Skeletal muscle tissue (tissue), 3 donors: ENCODE measurements at regions not wholly inside any gene's neighbourhood (a gene's known extent, or its start where the extent isn't known, plus 50 kb on each side); places are given as distances from the start of the nearest gene placed in this dataset.
"Not testable (repeated sequence)": the region's sequence is repeated elsewhere in the genome, so short reads cannot be mapped to it uniquely, and the experiment has no call there.

Source experiments
- H3K27ac ChIP-seq: one replicate; pipeline ENCODE4 v1.7.0; 2013; ENCODE audit warnings: mild to moderate bottlenecking, low read depth, low read length, inconsistent platforms
- H3K27me3 ChIP-seq, 3 donors: one replicate each; pipeline ENCODE4 v1.7.0; 2013; ENCODE audit warnings: low read length in 3 of 3; ENCODE audit not compliant: control insufficient read depth in 3 of 3, insufficient read depth in 3 of 3
- H3K36me3 ChIP-seq, 3 donors: one replicate each; pipeline ENCODE4 v1.7.0; 2013; ENCODE audit warnings: low read length in 3 of 3; ENCODE audit not compliant: control insufficient read depth in 3 of 3, insufficient read depth in 3 of 3
- H3K4me1 ChIP-seq, 3 donors: one replicate each; pipeline ENCODE4 v1.7.0; 2013; ENCODE audit warnings: low read length in 3 of 3, mild to moderate bottlenecking in 3 of 3; ENCODE audit not compliant: control insufficient read depth in 3 of 3, insufficient read depth in 3 of 3
- H3K4me3 ChIP-seq, 3 donors: one replicate each; pipeline ENCODE4 v1.7.0; 2013; ENCODE audit warnings: low read length in 3 of 3
- H3K9ac ChIP-seq, 3 donors: one replicate each; pipeline ENCODE4 v1.7.0; 2013; ENCODE audit warnings: low read length in 3 of 3, mild to moderate bottlenecking in 3 of 3, moderate library complexity in 2 of 3, low read depth in 1 of 3
- H3K9me3 ChIP-seq, 3 donors: one replicate each; pipeline ENCODE4 v1.7.0; 2013; ENCODE audit warnings: low read length in 3 of 3; ENCODE audit not compliant: control insufficient read depth in 3 of 3
- donor health status: Osteomylitis.

- Histone ChIP-seq H3K4me1 (no peaks in the 10 kb centered on the region), H3K9ac (no peak overlapping the region)
Measured at GRCh38 chrX:6962006-6962355, 185.5 kb upstream of the STS start.

GRCh38 chrX:6961286-6962005, 186.1 kb upstream of the STS start:
- no peaks in the 10 kb centered on the region for H3K27me3 ChIP-seq
- no peaks in the 10 kb centered on the region for H3K9me3 ChIP-seq
- H3K9ac ChIP-seq: no peak overlapping the region
- no peaks in the 10 kb centered on the region for H3K4me1 ChIP-seq
- no peak overlapping the region for H3K27ac ChIP-seq
- H3K4me3 ChIP-seq: no peak overlapping the region
- H3K36me3 ChIP-seq: no peaks in the 10 kb centered on the region

More at GRCh38 chrX:6962006-6962355, 185.5 kb upstream of the STS start:
- Histone ChIP-seq H3K27me3 (no peaks in the 10 kb centered on the region), H3K4me3 (no peak overlapping the region), H3K9me3 (no peaks in the 10 kb centered on the region), H3K36me3 (no peaks in the 10 kb centered on the region), H3K27ac (no peak overlapping the region)

- no peak overlapping the region for H3K9ac ChIP-seq
- H3K9me3 ChIP-seq: no peaks in the 10 kb centered on the region
- no peak overlapping the region for H3K27ac ChIP-seq
- no peaks in the 10 kb centered on the region for H3K27me3 ChIP-seq
- H3K36me3 ChIP-seq: no peaks in the 10 kb centered on the region
- H3K4me3 ChIP-seq: no peak overlapping the region
- H3K4me1 ChIP-seq: no peaks in the 10 kb centered on the region
Measured at GRCh38 chrX:6959006-6959405, 188.5 kb upstream of the STS start.

GRCh38 chrX:6954836-6955235, 192.7 kb upstream of the STS start:
- Histone ChIP-seq H3K36me3 (no peaks in the 10 kb centered on the region), H3K27ac (no peak overlapping the region)

GRCh38 chrX:6946168-6946567, 201.3 kb upstream of the STS start:
- Histone ChIP-seq H3K9me3 (no peaks in the 10 kb centered on the region), H3K36me3 (no peaks in the 10 kb centered on the region), H3K9ac (no peak overlapping the region), H3K4me1 (no peaks in the 10 kb centered on the region), H3K4me3 (no peak overlapping the region), H3K27me3 (no peaks in the 10 kb centered on the region), H3K27ac (no peak overlapping the region)

More at GRCh38 chrX:6954836-6955235, 192.7 kb upstream of the STS start:
- Histone ChIP-seq H3K27me3 (no peaks in the 10 kb centered on the region), H3K4me1 (no peaks in the 10 kb centered on the region), H3K9me3 (peaks cover 0 to 2% (median 0%) of the 10 kb centered on the region in 3 donors), H3K4me3 (no peak overlapping the region), H3K9ac (no peak overlapping the region)

GRCh38 chrX:6941041-6941440, 206.5 kb upstream of the STS start:
- Histone ChIP-seq H3K27ac (no peak overlapping the region), H3K9me3 (no peaks in the 10 kb centered on the region), H3K36me3 (no peaks in the 10 kb centered on the region)

GRCh38 chrX:6932942-6933341, 214.6 kb upstream of the STS start:
- H3K36me3 ChIP-seq, H3K9me3 ChIP-seq, H3K4me1 ChIP-seq, H3K27ac ChIP-seq, H3K4me3 ChIP-seq, H3K27me3 ChIP-seq, H3K9ac ChIP-seq: not testable (repeated sequence)

More at GRCh38 chrX:6941041-6941440, 206.5 kb upstream of the STS start:
- no peaks in the 10 kb centered on the region for H3K27me3 ChIP-seq
- H3K9ac ChIP-seq: no peak overlapping the region
- H3K4me3 ChIP-seq: no peak overlapping the region
- no peaks in the 10 kb centered on the region for H3K4me1 ChIP-seq

- Histone ChIP-seq H3K27me3 (no peaks in the 10 kb centered on the region), H3K9ac (no peak overlapping the region), H3K9me3 (no peaks in the 10 kb centered on the region), H3K4me3 (no peak overlapping the region), H3K4me1 (no peaks in the 10 kb centered on the region), H3K27ac (no peak overlapping the region), H3K36me3 (no peaks in the 10 kb centered on the region)
Measured at GRCh38 chrX:6930307-6930849, 217.1 kb upstream of the STS start.

GRCh38 chrX:6924443-6925077, 223.0 kb upstream of the STS start:
- no peaks in the 10 kb centered on the region for H3K36me3 ChIP-seq
- H3K27ac ChIP-seq: no peak overlapping the region
- H3K27me3 ChIP-seq: no peaks in the 10 kb centered on the region
- no peak overlapping the region for H3K4me3 ChIP-seq
- H3K9me3 ChIP-seq: no peaks in the 10 kb centered on the region
- H3K9ac ChIP-seq: no peak overlapping the region
- H3K4me1 ChIP-seq: no peaks in the 10 kb centered on the region

GRCh38 chrX:6917666-6918065, 229.8 kb upstream of the STS start:
- no peak overlapping the region for H3K27ac ChIP-seq
- H3K9ac ChIP-seq: no peak overlapping the region
- H3K36me3 ChIP-seq: no peaks in the 10 kb centered on the region
- H3K27me3 ChIP-seq: no peaks in the 10 kb centered on the region
- no peak overlapping the region for H3K4me3 ChIP-seq
- no peaks in the 10 kb centered on the region for H3K9me3 ChIP-seq
- no peaks in the 10 kb centered on the region for H3K4me1 ChIP-seq
